ENCODE measurements at regions not wholly inside any gene's neighbourhood (a gene's known extent, or its start where the extent isn't known, plus 50 kb on each side); places are given as distances from the start of the nearest gene placed in this dataset.

DNA sequence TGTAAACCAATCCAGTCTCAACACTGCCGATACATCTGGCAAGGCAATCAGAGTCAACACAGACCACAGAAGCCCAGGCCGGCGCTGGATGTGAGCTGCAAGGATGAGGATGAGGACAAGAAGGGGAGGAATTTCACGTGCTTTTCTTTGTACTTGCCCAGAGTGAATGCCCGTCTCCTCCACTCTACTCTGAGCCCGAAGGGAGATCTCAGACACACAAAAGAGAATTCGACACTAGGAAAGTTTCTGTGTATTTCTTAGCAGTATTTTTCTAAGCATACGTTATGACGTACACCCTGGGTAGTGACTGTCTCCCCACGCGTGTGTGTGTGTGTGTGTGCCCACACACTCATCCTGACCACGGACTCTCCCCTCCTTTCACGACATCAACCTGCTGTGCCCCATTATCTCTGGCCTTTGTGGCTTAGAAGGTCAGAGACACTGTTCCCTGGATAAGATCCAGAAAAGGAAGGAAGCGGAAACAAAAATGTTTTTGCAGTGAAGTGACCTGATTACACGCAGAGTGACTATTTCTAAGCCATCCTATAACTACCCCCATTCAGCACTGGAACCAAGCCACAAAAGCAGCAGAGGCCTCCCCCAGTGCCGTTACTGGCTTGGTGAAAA is 227.3 kb upstream of the DAPK1 start:
- no peak for FAIRE-seq
- whole genome bisulfite sequencing, 3 donors: 14 to 29% (median 25%) methylated on average over 16 of the region's 16 CpGs
- Histone ChIP-seq H3K9me3 (ENCODE audit: control insufficient read depth in 2 of 2, insufficient read depth in 1 of 2, low read depth in 1 of 2, low read length in 1 of 2) (no peaks in the 10 kb centered on the region), H3K27me3 (ENCODE audit: control insufficient read depth in 3 of 3, insufficient read depth in 3 of 3, low read length in 3 of 3) (no peaks in the 10 kb centered on the region), H3K4me3 (ENCODE audit: low read depth in 1 of 3, low read length in 3 of 3) (no peak overlapping the region), H3K27ac (ENCODE audit: low read depth in 1 of 3, low read length in 2 of 3) (no peak overlapping the region), H3K4me1 (ENCODE audit: control insufficient read depth in 3 of 3, insufficient read depth in 2 of 3, low read depth in 1 of 3, low read length in 2 of 3) (no peaks in the 10 kb centered on the region), H3K36me3 (ENCODE audit: control insufficient read depth in 3 of 3, insufficient read depth in 2 of 3, low read depth in 1 of 3, low read length in 3 of 3) (no peaks in the 10 kb centered on the region)
- peak; percentile 17 to 42 for DNase-seq

DNA sequence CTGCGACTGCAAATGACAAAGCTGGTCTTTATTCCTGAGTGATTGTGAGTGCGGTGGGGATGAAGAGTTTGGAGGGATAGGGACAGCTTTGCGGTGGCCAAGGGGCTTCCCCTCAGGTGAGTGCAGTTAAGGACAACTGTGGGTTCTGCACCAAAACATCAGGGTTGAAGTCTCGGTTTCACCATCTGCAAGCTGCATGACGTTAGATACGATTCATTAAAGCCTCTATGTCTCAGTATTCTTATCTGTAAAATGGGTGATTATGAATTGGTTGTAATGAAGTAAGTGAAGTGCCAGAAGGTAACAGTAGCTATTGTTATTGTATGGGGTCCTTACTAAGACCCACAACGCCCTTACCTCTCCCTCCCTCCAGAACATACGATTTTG is 226.8 kb upstream of the DAPK1 start:
- 53 to 70% (median 60%) methylated on average over 8 of the region's 8 CpGs for WGBS, 3 donors
- no peak overlapping the region for H3K4me3 ChIP-seq (ENCODE audit: low read depth in 1 of 3, low read length in 3 of 3)
- no peak for FAIRE-seq
- no peak overlapping the region for H3K27ac ChIP-seq (ENCODE audit: low read depth in 1 of 3, low read length in 2 of 3)
- H3K9me3 ChIP-seq (ENCODE audit: control insufficient read depth in 2 of 2, insufficient read depth in 1 of 2, low read depth in 1 of 2, low read length in 1 of 2): no peaks in the 10 kb centered on the region
- H3K36me3 ChIP-seq (ENCODE audit: control insufficient read depth in 3 of 3, insufficient read depth in 2 of 3, low read depth in 1 of 3, low read length in 3 of 3): no peaks in the 10 kb centered on the region
- no peaks in the 10 kb centered on the region for H3K4me1 ChIP-seq (ENCODE audit: control insufficient read depth in 3 of 3, insufficient read depth in 2 of 3, low read depth in 1 of 3, low read length in 2 of 3)
- H3K27me3 ChIP-seq (ENCODE audit: control insufficient read depth in 3 of 3, insufficient read depth in 3 of 3, low read length in 3 of 3): no peaks in the 10 kb centered on the region
- no peak for DNase-seq

DNA sequence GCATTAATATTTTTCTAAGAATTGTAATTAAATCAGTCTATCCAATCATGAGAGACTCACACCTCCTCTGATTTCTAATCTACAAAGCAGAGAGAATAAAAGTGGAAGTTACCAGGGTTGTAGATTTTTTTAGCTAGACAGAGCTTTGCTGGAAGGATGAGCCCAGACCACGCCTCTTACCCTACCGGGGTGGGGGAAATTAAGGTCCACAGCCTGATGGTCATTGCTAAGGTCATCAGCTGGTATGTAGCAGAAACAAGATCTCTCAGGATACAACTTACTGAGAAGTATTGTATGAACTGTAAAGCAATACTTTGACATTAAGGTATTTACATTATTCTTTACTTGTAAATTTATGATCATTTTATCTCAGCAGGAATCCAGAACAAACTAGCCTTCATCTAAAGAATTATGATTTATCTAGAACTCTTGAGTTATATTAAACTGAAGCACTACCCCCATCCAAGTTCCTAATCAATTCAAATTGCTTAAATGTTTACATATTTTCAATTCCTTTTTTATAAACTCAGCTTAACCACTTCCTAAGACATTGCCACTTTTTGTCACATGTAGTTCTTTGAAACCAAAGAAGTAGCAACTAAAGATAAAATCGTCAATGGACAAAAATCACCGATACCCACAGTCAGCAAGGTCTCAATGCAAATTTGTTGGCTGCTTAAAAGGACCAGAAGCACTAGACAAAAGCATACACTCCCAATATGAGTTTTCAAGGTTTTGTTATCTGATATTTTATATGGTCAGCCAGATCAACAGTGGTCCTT is 225.8 kb upstream of the DAPK1 start:
- H3K4me1 ChIP-seq (ENCODE audit: control insufficient read depth in 3 of 3, insufficient read depth in 2 of 3, low read depth in 1 of 3, low read length in 2 of 3): no peaks in the 10 kb centered on the region
- no peaks in the 10 kb centered on the region for H3K9me3 ChIP-seq (ENCODE audit: control insufficient read depth in 2 of 2, insufficient read depth in 1 of 2, low read depth in 1 of 2, low read length in 1 of 2)
- no peak overlapping the region for H3K27ac ChIP-seq (ENCODE audit: low read depth in 1 of 3, low read length in 2 of 3)
- FAIRE-seq: no peak
- H3K4me3 ChIP-seq (ENCODE audit: low read depth in 1 of 3, low read length in 3 of 3): no peak overlapping the region
- no peaks in the 10 kb centered on the region for H3K27me3 ChIP-seq (ENCODE audit: control insufficient read depth in 3 of 3, insufficient read depth in 3 of 3, low read length in 3 of 3)
- no peaks in the 10 kb centered on the region for H3K36me3 ChIP-seq (ENCODE audit: control insufficient read depth in 3 of 3, insufficient read depth in 2 of 3, low read depth in 1 of 3, low read length in 3 of 3)
- WGBS, 3 donors: 60 to 76% (median 60%) methylated on average over 4 of the region's 4 CpGs
- no peak for DNase-seq

DNA sequence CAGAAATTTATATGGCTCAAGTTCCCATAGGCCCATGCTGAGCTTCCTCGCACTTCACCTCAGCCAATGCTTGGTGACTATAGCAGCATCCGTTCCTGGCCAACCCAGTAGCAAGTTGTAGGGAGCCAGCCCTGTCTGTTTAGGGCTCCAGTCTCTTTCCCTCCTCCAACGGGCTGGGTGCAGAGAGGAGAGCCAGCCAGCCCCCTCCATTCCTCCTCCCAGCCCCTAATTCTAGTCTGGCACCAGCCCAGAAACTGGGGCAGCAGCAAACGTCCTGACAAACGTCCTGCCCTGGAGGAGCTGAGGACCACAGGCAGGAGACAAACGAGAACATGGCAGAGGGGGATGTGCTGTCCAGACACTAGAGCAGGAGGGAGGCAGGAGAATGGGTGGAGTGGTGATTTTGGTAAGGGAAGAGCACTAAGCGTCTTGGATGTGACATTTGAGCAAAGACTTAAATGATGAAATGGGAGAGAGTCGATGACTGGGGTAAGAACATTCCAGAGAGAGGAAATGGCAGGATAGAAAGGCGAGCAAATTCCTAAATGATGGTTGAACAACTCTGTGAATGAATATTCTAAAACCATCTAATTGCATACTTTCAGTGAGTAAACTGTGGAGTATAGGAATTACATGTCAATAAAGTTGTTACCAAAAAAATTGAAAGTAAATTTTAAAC is 222.5 kb upstream of the DAPK1 start:
- Histone ChIP-seq H3K4me3 (ENCODE audit: low read depth in 1 of 3, low read length in 3 of 3) (no peak overlapping the region), H3K4me1 (ENCODE audit: control insufficient read depth in 3 of 3, insufficient read depth in 2 of 3, low read depth in 1 of 3, low read length in 2 of 3) (no peaks in the 10 kb centered on the region), H3K9me3 (ENCODE audit: control insufficient read depth in 2 of 2, insufficient read depth in 1 of 2, low read depth in 1 of 2, low read length in 1 of 2) (no peaks in the 10 kb centered on the region), H3K27me3 (ENCODE audit: control insufficient read depth in 3 of 3, insufficient read depth in 3 of 3, low read length in 3 of 3) (no peaks in the 10 kb centered on the region), H3K36me3 (ENCODE audit: control insufficient read depth in 3 of 3, insufficient read depth in 2 of 3, low read depth in 1 of 3, low read length in 3 of 3) (no peaks in the 10 kb centered on the region), H3K27ac (ENCODE audit: low read depth in 1 of 3, low read length in 2 of 3) (no peak overlapping the region)
- no peak for DNase-seq
- 61 to 71% (median 69%) methylated on average over 9 of the region's 9 CpGs for WGBS, 3 donors
- no peak for FAIRE-seq

DNA sequence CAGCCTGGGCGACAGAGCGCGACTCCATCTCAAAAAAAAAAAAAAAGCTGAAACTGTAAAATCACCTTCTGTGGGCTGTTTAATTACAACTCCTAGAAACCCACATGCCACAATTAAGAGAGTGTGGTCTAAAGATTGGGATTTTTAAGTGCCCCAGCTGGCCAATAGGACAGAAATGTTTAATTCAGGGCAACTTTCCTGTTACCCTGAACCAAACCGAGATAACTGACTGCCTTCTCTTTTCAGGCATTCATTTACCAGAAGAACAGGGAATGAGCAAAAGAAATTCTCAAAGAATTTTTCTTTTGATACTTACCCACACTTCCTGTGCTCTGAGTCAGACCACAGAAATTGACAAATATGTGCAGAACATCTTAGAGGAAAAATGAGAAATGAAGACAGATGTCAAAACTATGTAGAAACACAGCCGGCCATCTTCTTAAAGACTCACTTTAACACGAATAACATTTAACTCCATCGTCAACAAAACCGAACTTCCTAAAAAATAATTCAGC is 221.3 kb upstream of the DAPK1 start:
- H3K27me3 ChIP-seq (ENCODE audit: control insufficient read depth in 3 of 3, insufficient read depth in 3 of 3, low read length in 3 of 3): peaks cover 0 to 3% (median 0%) of the 10 kb centered on the region in 3 donors
- FAIRE-seq (no peak), DNase-seq (peak in 1 of 2 donors; percentile 5)
- WGBS, 3 donors: 70 to 71% (median 71%) methylated on average over 8 of the region's 8 CpGs
- no peak overlapping the region for H3K27ac ChIP-seq (ENCODE audit: low read depth in 1 of 3, low read length in 2 of 3)
- no peaks in the 10 kb centered on the region for H3K4me1 ChIP-seq (ENCODE audit: control insufficient read depth in 3 of 3, insufficient read depth in 2 of 3, low read depth in 1 of 3, low read length in 2 of 3)
- no peaks in the 10 kb centered on the region for H3K36me3 ChIP-seq (ENCODE audit: control insufficient read depth in 3 of 3, insufficient read depth in 2 of 3, low read depth in 1 of 3, low read length in 3 of 3)
- H3K4me3 ChIP-seq (ENCODE audit: low read depth in 1 of 3, low read length in 3 of 3): no peak overlapping the region
- no peaks in the 10 kb centered on the region for H3K9me3 ChIP-seq (ENCODE audit: control insufficient read depth in 2 of 2, insufficient read depth in 1 of 2, low read depth in 1 of 2, low read length in 1 of 2)

DNA sequence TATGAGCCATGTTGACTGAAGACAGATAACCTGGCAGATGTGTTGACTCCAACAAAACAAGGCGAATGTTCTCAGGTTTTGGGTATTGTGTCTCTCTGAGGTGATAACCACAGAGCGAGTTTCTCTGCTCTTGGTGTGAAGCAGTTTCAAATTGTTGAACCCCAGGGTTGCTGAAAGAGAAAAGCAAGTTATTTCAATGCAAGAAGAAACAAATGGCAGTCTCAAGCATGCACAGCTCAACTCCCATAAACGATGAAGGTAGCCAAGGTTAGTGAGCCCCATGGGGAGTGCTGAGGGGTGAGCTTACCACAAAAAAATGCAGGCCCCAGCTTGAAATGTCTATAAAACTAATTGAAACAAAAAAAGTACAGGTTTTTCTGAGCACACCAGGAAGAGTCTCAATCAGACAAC is 220.8 kb upstream of the DAPK1 start:
- peak in 1 of 2 donors; percentile 15 for DNase-seq
- Histone ChIP-seq H3K27ac (ENCODE audit: low read depth in 1 of 3, low read length in 2 of 3) (no peak overlapping the region), H3K27me3 (ENCODE audit: control insufficient read depth in 3 of 3, insufficient read depth in 3 of 3, low read length in 3 of 3) (peaks cover 0 to 3% (median 0%) of the 10 kb centered on the region in 3 donors), H3K4me1 (ENCODE audit: control insufficient read depth in 3 of 3, insufficient read depth in 2 of 3, low read depth in 1 of 3, low read length in 2 of 3) (no peaks in the 10 kb centered on the region), H3K4me3 (ENCODE audit: low read depth in 1 of 3, low read length in 3 of 3) (no peak overlapping the region), H3K36me3 (ENCODE audit: control insufficient read depth in 3 of 3, insufficient read depth in 2 of 3, low read depth in 1 of 3, low read length in 3 of 3) (no peaks in the 10 kb centered on the region), H3K9me3 (ENCODE audit: control insufficient read depth in 2 of 2, insufficient read depth in 1 of 2, low read depth in 1 of 2, low read length in 1 of 2) (no peaks in the 10 kb centered on the region)
- FAIRE-seq: no peak
- 59 to 63% (median 62%) methylated on average over 3 of the region's 3 CpGs for WGBS, 3 donors

DNA sequence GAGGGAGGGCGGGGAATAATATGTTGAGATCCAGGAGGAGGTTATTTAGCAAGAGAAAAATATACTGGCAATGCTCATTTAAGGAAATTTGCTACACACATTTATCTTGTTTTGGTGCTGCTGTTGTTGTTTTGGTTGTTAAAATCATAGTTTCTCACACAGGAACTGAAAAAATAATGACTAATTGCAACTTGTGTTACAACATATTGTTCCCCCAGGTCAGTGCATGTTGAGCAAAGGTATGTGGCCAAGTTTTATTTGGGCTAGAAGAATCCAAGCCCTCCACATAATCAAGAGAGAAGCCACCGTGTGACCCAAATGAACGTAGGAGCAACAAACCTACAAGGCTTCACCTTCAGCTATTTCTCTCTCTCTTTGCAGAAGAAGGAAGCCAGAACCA is 220.3 kb upstream of the DAPK1 start:
- Histone ChIP-seq H3K27me3 (ENCODE audit: control insufficient read depth in 3 of 3, insufficient read depth in 3 of 3, low read length in 3 of 3) (peaks cover 0 to 3% (median 0%) of the 10 kb centered on the region in 3 donors), H3K4me3 (ENCODE audit: low read depth in 1 of 3, low read length in 3 of 3) (no peak overlapping the region), H3K27ac (ENCODE audit: low read depth in 1 of 3, low read length in 2 of 3) (no peak overlapping the region), H3K36me3 (ENCODE audit: control insufficient read depth in 3 of 3, insufficient read depth in 2 of 3, low read depth in 1 of 3, low read length in 3 of 3) (no peaks in the 10 kb centered on the region), H3K9me3 (ENCODE audit: control insufficient read depth in 2 of 2, insufficient read depth in 1 of 2, low read depth in 1 of 2, low read length in 1 of 2) (no peaks in the 10 kb centered on the region), H3K4me1 (ENCODE audit: control insufficient read depth in 3 of 3, insufficient read depth in 2 of 3, low read depth in 1 of 3, low read length in 2 of 3) (no peaks in the 10 kb centered on the region)
- WGBS, 3 donors: 90 to 93% (median 93%) methylated on average over 3 of the region's 3 CpGs
- no peak for FAIRE-seq
- no peak for DNase-seq

DNA sequence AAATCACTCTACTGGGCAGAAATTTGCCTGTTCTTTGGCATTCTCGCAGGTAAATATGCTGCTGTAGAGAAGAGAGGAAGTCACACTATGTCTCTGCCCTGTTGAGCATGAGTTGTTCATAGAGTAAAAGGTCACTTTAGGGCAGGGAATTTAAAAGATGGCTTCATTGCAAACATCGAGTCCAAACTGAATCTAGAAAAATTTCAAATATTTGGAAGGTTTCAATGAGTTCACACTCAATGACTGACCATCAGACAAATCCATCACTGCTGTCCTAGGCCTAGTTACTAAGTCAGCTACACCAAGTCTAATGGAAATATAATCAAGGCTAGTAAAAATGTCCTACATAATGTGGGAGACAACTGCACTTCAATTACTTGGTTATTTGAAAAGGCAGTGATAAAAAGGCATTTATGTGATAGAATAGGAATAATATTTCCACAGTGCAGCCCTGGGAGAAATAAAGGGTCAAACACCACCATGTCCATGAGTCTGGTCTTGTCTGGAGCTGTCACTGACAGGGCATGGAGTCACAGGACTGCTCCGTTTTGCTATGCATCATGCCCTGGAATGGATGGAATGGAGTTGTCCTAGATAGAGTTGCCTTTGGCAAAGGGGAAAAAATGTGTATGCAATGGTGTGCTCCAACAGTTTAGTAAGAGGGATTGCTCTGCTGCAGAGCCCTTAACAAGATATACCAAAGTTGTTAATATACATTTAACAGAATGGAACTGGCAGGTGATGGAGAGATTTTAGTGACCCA is 218.5 kb upstream of the DAPK1 start:
- WGBS, 3 donors: 76 to 82% (median 82%) methylated on average over 3 of the region's 3 CpGs
- no peak for DNase-seq
- H3K27ac ChIP-seq (ENCODE audit: low read depth in 1 of 3, low read length in 2 of 3): no peak overlapping the region
- H3K27me3 ChIP-seq (ENCODE audit: control insufficient read depth in 3 of 3, insufficient read depth in 3 of 3, low read length in 3 of 3): peaks cover 0 to 7% (median 3%) of the 10 kb centered on the region in 3 donors
- no peaks in the 10 kb centered on the region for H3K4me1 ChIP-seq (ENCODE audit: control insufficient read depth in 3 of 3, insufficient read depth in 2 of 3, low read depth in 1 of 3, low read length in 2 of 3)
- FAIRE-seq: no peak
- no peaks in the 10 kb centered on the region for H3K9me3 ChIP-seq (ENCODE audit: control insufficient read depth in 2 of 2, insufficient read depth in 1 of 2, low read depth in 1 of 2, low read length in 1 of 2)
- H3K36me3 ChIP-seq (ENCODE audit: control insufficient read depth in 3 of 3, insufficient read depth in 2 of 3, low read depth in 1 of 3, low read length in 3 of 3): no peaks in the 10 kb centered on the region
- H3K4me3 ChIP-seq (ENCODE audit: low read depth in 1 of 3, low read length in 3 of 3): no peak overlapping the region

Data from small intestine (tissue), 7 donors.